Hepatocyte (in vitro differentiated cells): ENCODE measurements at regions not wholly inside any gene's neighbourhood (a gene's known extent, or its start where the extent isn't known, plus 50 kb on each side); places are given as distances from the start of the nearest gene placed in this dataset.

ENCODE experiments used
- CTCF ChIP-seq: fragments of 200-600 bp; sonication (generic); IDR thresholded peaks from 2 replicates; pipeline ENCODE4 v1.5.1; 2016; ENCODE audit warnings: antibody characterized with exemption, mild to moderate bottlenecking; ENCODE audit not compliant: poor library complexity
- EZH2 ChIP-seq: fragments of 200-600 bp; sonication (generic); IDR thresholded peaks from 2 replicates; pipeline ENCODE4 v1.6.1; 2016; ENCODE audit warnings: antibody characterized with exemption, mild to moderate bottlenecking, borderline replicate concordance
- EZH2phosphoT487 ChIP-seq: fragments of 200-600 bp; sonication (generic); IDR thresholded peaks from one replicate; pipeline ENCODE4 v1.6.1; 2018; ENCODE audit warnings: antibody characterized with exemption, mild to moderate bottlenecking, low read depth, moderate library complexity; ENCODE audit not compliant: unreplicated experiment, severe bottlenecking

- TF ChIP-seq CTCF (no peak), EZH2 (no peak), EZH2phosphoT487 (no peak)
Observed at GRCh38 chr1:234969011-234969441, 159.6 kb downstream of the TOMM20 start.
